ENCODE measurements at regions not wholly inside any gene's neighbourhood (a gene's known extent, or its start where the extent isn't known, plus 50 kb on each side); places are given as distances from the start of the nearest gene placed in this dataset.
"Not testable (repeated sequence)": the region's sequence is repeated elsewhere in the genome, so short reads cannot be mapped to it uniquely, and the experiment has no call there.

DNA sequence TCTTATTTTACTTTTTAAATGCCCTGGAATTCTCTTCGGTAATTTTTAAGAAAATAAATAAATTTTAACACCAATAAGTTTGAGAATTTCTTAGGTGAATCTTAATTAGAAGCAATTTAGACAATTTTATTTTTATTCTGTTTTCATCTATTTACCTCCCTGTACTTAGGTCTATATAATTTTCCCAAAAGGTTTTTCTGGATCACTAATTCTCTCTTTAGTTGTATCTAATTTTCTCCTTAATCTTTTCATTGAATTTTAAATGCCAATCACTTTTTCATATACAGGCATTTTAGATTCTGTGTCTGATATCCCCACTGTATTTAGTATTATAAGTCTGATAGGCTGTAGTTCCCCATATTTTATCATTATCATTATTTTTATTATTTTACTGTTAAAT is 845.3 kb downstream of the TRIML1 start:
- no peaks in the 10 kb centered on the region for H3K27me3 Mint-ChIP-seq
- ATAC-seq: no peak
- H3K27ac Mint-ChIP-seq: no peak overlapping the region
- no peaks in the 10 kb centered on the region for H3K4me1 Mint-ChIP-seq
- H3K4me3 Mint-ChIP-seq: no peak overlapping the region
- H3K9me3 Mint-ChIP-seq: no peaks in the 10 kb centered on the region
- DNase-seq: no peak

DNA sequence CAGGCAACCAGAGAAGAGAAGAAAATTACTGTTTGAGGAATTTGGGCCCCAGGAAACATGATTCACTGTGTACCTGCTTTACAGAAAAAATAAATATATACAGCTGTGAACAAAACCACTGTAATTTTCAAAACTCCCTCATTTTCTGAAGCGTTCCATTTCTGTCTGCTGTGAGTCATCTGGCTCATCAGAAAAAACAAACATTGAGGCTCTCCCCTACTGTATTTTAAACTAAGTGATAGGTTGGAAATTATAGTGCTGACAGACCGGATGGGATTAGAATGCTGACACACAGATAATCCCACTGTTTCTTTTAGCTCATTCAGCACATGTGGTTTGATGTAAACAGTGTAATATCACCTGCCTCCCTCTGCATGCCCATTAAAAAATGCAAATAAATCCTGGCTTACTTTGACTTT is 847.0 kb downstream of the TRIML1 start:
- Mint-ChIP-seq H3K27ac (no peak overlapping the region), H3K4me1 (no peaks in the 10 kb centered on the region), H3K27me3 (no peaks in the 10 kb centered on the region), H3K4me3 (no peak overlapping the region), H3K9me3 (no peaks in the 10 kb centered on the region)
- ATAC-seq (no peak), DNase-seq (no peak)

DNA sequence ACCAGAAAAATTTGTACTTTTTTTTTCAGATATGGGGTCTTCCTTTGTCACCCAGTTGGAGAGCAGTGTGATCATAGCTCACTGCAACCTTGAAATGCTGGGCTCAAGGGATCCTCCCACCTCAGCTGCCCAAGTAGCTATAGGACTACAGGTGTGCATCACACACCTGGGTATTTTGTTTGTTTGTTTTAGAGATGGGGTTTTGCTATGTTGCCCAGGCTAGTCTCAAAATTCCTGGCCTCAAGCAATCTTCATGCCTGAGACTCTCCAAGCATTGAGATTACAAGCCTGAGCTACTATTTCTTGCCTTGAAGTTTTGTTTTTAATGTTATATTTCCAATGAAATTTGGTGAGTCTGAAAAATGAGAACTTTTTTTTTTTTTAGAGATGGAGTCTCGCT is 847.8 kb downstream of the TRIML1 start:
- Mint-ChIP-seq H3K27me3 (no peaks in the 10 kb centered on the region), H3K9me3 (no peaks in the 10 kb centered on the region), H3K4me1 (no peaks in the 10 kb centered on the region)

DNA sequence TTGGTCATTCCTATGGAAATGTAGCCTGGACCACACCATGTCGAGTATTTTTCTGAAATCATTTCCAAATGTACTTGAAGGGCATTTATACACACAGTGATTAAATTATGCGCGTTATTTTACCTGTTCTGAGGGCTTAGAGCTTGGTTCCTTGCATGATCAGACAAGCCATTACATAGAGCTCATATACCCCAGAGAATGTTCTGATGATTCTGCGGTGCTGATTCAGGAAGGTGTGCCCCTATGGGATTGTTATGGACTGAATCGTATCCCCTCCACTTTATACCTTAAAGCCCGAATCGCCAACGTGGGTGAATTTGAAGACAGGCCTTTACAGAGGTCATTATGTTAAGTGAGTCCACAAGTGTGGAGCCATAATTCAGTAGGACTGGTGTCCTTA is 848.9 kb downstream of the TRIML1 start:
- ATAC-seq (no peak), DNase-seq (no peak)
- Mint-ChIP-seq H3K27me3 (no peaks in the 10 kb centered on the region), H3K4me1 (no peaks in the 10 kb centered on the region), H3K4me3 (no peak overlapping the region), H3K9me3 (no peaks in the 10 kb centered on the region), H3K27ac (no peak overlapping the region)

More for the DNA sequence above, 847.8 kb downstream of the TRIML1 start:
- Mint-ChIP-seq H3K27ac (no peak overlapping the region), H3K4me3 (no peak overlapping the region)
- DNase-seq (no peak), ATAC-seq (no peak)

DNA sequence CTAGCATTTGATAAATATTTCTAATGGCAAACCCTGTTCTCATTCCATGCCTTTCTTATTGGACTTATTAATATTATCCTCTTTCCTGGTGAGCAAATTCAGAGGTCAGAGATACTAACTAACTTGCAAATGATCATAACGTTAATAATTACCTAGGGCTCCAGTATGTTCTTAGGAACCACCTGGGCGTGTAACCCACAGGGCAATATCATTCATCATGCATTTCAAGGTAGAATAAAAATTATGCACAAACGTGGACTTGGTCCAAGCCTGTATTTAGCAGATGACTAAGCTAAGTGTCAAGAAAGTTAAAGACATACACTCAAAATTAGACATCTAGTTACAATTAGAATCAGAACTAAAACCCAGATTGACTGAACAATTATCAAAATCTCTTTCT is 850.1 kb downstream of the TRIML1 start:
- ATAC-seq (no peak), DNase-seq (no peak)
- H3K27me3 Mint-ChIP-seq: no peaks in the 10 kb centered on the region
- H3K27ac Mint-ChIP-seq: no peak overlapping the region
- H3K9me3 Mint-ChIP-seq: no peaks in the 10 kb centered on the region
- no peaks in the 10 kb centered on the region for H3K4me1 Mint-ChIP-seq
- no peak overlapping the region for H3K4me3 Mint-ChIP-seq

DNA sequence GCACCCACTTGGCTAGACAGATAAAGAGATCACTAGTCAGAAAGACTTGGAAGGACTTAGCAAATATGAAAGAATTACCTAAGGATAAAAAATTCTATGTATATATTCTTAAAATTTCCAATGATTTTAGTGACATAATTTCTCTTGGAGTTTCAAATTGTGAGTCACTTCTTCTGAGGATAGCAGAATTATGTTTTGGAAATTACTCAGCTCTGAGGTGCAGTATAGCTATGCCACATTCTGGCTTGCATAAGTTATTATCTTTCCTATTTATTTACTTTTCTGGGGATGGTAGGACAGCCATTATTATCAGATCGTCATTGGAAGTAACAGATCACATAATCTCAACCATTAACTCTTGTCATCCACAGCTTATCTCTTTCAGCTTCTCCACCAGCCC is 853.5 kb downstream of the TRIML1 start:
- Mint-ChIP-seq H3K4me1 (no peaks in the 10 kb centered on the region), H3K27me3 (no peaks in the 10 kb centered on the region), H3K27ac (no peak overlapping the region), H3K4me3 (no peak overlapping the region), H3K9me3 (no peaks in the 10 kb centered on the region)
- ATAC-seq: no peak
- no peak for DNase-seq

DNA sequence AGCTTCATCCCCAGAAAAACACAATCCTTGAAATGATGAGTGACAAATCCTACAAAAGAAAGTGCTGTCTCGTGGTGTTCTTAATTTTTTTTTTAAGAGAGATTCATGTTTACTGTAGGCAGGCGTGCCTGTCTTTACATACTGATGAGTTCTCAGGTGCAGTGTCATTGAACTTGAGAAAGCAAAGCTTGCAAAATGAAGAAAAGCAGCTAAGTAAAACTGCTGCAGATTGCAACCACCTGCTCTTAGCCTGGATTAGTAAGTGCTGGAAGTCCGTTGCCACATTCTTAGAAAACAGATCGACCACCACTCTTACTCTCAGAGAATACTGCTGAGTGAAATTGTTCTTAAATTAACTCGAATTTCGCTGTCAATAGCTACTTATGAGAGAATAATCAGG is 854.6 kb downstream of the TRIML1 start:
- Mint-ChIP-seq H3K27ac (no peak overlapping the region), H3K4me1 (no peaks in the 10 kb centered on the region), H3K27me3 (no peaks in the 10 kb centered on the region), H3K9me3 (no peaks in the 10 kb centered on the region), H3K4me3 (no peak overlapping the region)
- ATAC-seq: no peak
- no peak for DNase-seq

DNA sequence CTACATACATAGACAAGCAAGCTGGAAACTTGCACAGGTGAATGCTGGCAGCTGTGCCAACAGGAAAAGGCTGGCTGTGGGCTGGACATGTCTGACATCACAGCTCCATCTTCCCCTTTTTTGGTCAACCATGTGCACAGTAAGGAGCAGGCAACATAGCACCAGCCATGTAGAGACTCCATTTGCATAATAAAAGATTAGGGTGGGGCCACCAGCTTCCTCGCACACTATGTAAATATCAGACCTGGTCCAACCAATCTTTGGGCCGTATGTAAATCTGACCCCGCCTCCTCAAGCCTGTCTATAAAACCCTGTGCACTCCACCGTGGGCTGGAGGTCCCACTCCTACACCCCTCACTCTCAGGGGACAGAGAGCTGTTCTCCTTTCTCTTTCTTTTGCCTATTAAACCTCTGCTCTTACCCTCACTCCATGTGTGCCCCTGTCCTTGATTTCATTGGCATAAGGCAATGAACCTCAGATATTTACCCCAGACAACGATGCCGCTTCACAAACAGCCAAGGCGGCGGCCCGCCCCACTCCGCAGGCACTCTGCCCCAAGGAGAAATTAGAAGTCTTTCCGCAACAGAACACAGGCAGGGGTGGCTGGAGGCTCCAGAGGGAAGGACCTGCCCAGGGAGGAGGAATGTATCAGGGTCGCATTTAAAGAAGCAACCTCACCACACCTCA is 862.2 kb downstream of the TRIML1 start:
- no peak overlapping the region for H3K4me3 Mint-ChIP-seq
- H3K9me3 Mint-ChIP-seq: peaks cover 10 to 17% of the 10 kb centered on the region in 2 donors
- H3K27me3 Mint-ChIP-seq: no peaks in the 10 kb centered on the region
- no peaks in the 10 kb centered on the region for H3K4me1 Mint-ChIP-seq
- ATAC-seq (no peak), DNase-seq (no peak)
- H3K27ac Mint-ChIP-seq: no peak overlapping the region

DNA sequence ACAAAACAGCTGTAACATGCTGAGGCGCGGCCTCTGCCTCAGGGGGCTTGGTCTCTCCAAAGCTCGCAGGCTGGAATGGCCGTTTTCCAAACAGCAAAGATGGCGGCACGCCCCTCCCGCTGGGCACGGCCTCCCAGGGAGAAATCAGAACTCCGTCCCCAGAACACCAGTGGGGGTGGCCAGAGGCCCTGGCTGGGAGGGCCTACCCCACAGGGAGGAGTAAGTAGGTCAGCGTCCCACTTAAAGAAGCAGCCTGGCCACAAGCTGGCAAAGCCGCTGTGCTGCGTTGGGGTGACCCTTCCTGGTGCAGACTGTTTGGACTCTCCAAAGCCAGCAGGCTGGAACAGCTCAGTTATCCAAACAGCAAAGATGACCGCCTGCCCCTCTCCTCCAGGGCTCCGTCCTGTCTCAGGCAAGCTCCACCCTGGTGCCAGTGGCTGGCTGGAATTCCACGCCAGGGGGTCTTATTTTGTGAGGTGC is 862.8 kb downstream of the TRIML1 start:
- no peak for ATAC-seq
- H3K27me3 Mint-ChIP-seq: no peaks in the 10 kb centered on the region
- H3K4me1 Mint-ChIP-seq: no peaks in the 10 kb centered on the region

DNA sequence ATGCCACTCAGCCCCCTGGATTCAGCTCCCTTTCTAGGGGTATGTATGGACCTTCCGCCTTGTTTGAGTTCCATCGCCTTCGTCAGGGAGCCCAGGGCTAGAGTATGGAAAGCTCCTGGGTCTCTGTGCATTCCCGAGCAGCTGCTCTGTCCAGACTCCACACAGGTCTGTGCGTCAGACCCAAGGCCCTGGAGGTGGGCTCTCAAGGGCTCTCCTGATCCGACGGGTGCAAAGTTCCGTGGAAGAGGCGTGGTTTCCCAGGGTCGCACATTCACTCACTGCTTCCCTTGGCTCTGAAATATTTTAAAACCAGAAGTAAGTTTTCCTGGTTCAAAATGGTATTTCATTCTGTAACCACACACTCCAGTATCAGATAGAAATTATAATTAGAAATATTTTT is 863.2 kb downstream of the TRIML1 start:
- no peak overlapping the region for H3K27ac Mint-ChIP-seq
- no peaks in the 10 kb centered on the region for H3K4me1 Mint-ChIP-seq
- peaks cover 10 to 17% of the 10 kb centered on the region in 2 donors for H3K9me3 Mint-ChIP-seq
- no peak for ATAC-seq
- H3K27me3 Mint-ChIP-seq: no peaks in the 10 kb centered on the region
- no peak for DNase-seq
- H3K4me3 Mint-ChIP-seq: no peak overlapping the region

More for the DNA sequence above, 862.8 kb downstream of the TRIML1 start:
- Mint-ChIP-seq H3K4me3 (no peak overlapping the region), H3K27ac (no peak overlapping the region), H3K9me3 (peaks cover 10 to 17% of the 10 kb centered on the region in 2 donors)
- no peak for DNase-seq

DNA sequence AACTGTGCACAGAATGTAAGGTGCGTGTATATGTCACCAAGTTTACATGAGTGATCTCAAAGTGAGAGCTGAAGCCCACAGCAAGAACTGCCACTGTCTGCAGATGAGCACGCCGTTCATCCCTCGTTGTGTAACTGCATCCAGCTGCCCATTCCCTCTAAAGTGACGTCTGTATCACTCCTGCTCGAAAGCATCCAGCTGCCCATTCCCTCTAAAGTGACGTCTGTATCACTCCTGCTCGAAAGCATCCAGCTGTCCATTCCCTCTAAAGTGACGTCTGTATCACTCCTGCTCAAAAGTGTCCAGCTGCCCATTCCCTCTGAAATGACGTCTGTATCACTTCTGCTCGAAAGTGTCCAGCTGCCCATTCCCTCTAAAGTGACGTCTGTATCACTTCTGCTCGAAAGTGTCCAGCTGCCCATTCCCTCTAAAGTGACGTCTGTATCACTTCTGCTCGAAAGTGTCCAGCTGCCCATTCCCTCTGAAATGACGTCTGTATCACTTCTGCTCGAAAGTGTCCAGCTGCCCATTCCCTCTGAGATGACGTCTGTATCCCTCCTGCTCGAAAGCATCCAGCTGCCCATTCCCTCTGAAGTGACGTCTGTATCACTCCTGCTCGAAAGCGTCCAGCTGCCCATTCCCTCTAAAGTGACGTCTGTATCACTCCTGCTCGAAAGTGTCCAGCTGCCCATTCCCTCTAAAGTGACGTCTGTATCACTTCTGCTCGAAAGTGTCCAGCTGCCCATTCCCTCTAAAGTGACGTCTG is 871.4 kb downstream of the TRIML1 start:
- not testable (repeated sequence) for H3K27ac Mint-ChIP-seq, DNase-seq, ATAC-seq, H3K4me1 Mint-ChIP-seq, H3K4me3 Mint-ChIP-seq, H3K27me3 Mint-ChIP-seq
- peaks cover 8 to 18% of the 10 kb centered on the region in 2 donors for H3K9me3 Mint-ChIP-seq

DNA sequence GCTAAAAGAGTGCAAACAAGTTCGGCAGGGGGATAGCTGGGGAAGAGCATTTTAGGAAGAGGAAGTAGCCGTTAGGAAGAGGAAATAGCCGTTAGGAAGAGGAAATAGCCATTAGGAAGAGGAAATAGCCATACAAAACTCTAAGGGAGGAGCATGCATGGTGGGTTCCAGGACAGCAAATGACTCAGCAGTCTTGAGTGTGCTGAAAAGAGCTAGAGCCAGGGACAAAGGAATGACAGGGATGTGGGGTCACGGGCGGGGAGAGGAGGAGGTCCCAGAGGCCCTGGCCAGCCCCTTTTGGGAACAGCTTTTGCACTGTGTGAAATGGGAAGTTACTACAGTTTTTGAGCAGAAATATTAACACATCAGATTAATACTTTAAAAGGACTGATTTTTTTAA is 882.6 kb downstream of the TRIML1 start:
- H3K27ac Mint-ChIP-seq: no peak overlapping the region
- H3K4me3 Mint-ChIP-seq: no peak overlapping the region
- peaks cover 7 to 9% of the 10 kb centered on the region in 2 donors for H3K9me3 Mint-ChIP-seq
- no peak for ATAC-seq
- no peaks in the 10 kb centered on the region for H3K27me3 Mint-ChIP-seq
- DNase-seq: no peak
- no peaks in the 10 kb centered on the region for H3K4me1 Mint-ChIP-seq

DNA sequence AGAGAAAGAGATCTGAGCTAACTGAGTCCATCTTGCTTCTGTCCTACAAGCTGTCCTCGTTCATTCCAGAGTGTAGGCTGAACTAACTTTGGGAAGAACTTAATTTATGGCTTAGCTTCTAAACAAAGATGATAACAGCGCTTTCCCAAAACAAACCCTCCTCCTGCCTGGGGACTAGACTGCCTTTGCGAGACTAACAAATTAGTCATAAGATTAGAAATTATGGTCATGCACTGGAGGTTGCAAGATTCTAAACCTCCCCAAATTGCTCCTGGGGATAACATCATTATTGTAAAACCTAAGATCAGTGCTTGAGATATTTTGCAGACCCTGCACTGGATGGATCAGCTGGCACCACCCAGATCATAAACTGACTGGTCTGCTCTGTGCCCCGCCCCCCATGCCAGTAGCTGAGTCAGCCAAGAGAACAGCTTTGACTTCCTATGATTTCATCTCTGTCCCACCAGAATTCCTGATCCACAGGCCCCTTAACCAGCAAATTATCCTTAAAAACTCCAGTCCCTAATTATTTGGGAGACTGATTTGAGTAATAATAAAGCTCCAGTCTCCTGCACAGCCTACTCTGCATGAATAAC is 883.3 kb downstream of the TRIML1 start:
- Mint-ChIP-seq H3K4me3 (no peak overlapping the region), H3K27me3 (no peaks in the 10 kb centered on the region), H3K9me3 (peaks cover 7 to 9% of the 10 kb centered on the region in 2 donors), H3K4me1 (no peaks in the 10 kb centered on the region), H3K27ac (no peak overlapping the region)
- no peak for ATAC-seq
- no peak for DNase-seq

DNA sequence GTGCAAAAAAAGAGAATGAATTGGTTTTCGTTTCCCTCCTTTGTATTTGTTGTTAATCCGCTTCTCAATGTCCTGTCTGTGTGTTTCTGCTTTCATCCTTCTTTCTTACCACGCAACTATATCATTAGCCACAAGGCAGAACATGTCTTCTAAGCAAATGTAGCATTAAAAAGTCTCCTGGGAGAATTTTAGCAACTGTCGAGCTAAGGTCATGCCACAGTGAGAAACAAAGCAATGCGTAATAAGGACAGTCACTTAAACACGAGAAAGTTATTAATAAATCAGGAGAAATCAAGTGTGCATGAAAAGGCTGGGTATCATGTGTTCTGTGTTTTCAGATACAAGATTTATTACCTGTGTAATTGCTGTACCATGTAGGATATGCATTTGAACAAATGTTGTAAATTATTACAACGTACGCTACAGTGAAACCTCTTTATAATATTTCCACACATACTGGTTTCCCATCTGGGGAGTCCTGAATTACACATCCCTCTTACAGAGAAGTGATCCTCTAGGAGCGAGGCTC is 890.8 kb downstream of the TRIML1 start:
- no peak overlapping the region for H3K27ac Mint-ChIP-seq
- no peak for ATAC-seq

DNA sequence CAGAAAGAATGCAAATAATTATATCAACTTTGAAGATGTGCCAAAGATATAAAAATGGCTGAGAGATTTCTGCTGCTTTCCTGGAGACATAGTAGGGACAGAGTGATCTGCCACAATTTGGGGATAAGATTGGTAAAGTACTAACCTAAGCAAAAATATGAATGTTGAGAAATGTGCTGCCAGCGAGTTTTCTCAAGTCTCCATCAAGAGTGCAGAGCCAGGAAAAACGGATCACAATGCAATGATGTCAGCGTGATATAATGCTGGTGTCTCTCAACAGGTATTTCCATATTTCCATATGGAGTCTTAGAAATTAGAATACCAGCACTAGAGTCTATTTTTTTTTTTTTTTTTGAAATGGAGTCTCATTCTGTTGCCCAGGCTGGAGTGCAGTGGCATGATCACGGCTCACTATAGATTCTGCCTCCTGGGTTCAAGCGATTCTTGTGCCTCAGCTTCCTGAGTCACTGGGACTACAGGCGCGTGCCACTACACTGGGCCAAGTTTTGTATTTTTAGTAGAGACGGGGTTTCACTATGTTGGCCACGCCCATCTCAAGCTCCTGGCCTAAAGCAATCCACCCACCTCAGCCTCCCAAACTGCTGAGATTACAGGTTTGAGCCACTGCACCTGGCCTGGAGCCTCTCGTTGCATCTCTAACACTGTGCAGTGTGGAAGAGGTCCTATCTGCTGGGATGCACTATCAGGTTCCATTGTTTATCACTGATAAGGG is 893.5 kb downstream of the TRIML1 start:
- peaks cover 0 to 5% of the 10 kb centered on the region in 2 donors for H3K9me3 Mint-ChIP-seq
- no peak for ATAC-seq
- no peak overlapping the region for H3K27ac Mint-ChIP-seq

More for the DNA sequence above, 890.8 kb downstream of the TRIML1 start:
- DNase-seq: no peak
- no peak overlapping the region for H3K4me3 Mint-ChIP-seq
- peaks cover 0 to 5% of the 10 kb centered on the region in 2 donors for H3K9me3 Mint-ChIP-seq
- H3K4me1 Mint-ChIP-seq: no peaks in the 10 kb centered on the region
- no peaks in the 10 kb centered on the region for H3K27me3 Mint-ChIP-seq

More for the DNA sequence above, 893.5 kb downstream of the TRIML1 start:
- H3K4me3 Mint-ChIP-seq: no peak overlapping the region
- H3K27me3 Mint-ChIP-seq: no peaks in the 10 kb centered on the region
- no peaks in the 10 kb centered on the region for H3K4me1 Mint-ChIP-seq
- no peak for DNase-seq
